Right ventricle myocardium inferior (tissue), 1 donor: ENCODE measurements at regions not wholly inside any gene's neighbourhood (a gene's known extent, or its start where the extent isn't known, plus 50 kb on each side); places are given as distances from the start of the nearest gene placed in this dataset.
A peak's percentile ranks its signal among the peaks of the same experiment; 100 is the strongest.
"Not testable (repeated sequence)": the region's sequence is repeated elsewhere in the genome, so short reads cannot be mapped to it uniquely, and the experiment has no call there.

ENCODE experiments used
- ATAC-seq: fragments of 200-7000 bp; cut with Tn5 transposase; one replicate; pipeline ENCODE4 v1.9.1; 2020; ENCODE audit warnings: mild to moderate bottlenecking, moderate library complexity
- DNase-seq: peaks from one replicate; pipeline ENCODE4 v3.0.0; 2021; ENCODE audit errors: missing footprints
- intact Hi-C: fragments of 100-400 bp; cut with DNase I; formaldehyde crosslinking; loops from one replicate; pipeline ENCODE4 v1.11.0; 2022
- donor health status: DM: no; HTN: yes; CAD: no; lungs with severe emphysema.

DNA sequence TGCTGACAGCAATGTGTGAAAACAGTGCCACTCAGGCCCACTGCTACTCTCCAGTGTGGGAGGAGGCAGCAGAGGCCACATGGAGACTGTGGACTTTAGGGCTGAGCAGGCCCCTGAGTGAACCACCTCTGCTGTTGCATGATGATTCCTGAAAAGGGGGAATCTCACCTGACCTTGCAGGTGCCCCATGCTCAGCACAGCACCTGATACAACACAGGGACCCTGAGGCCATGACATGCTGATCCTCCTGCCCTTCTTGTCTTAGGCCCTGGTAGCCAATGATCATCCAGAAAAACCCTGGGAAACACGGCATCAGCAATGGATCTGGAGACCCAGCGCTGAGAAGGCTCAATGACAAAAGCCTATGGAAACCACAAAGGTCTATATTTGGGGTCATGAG lies 446.8 kb upstream of the MYT1L start:
- no peak for ATAC-seq
- DNase-seq, result no peak
- intact Hi-C loops, result loop anchor here (10.0 kb wide), 1 partner anchor 263 kb away; no protein-coding TSS in a partner anchor

DNA sequence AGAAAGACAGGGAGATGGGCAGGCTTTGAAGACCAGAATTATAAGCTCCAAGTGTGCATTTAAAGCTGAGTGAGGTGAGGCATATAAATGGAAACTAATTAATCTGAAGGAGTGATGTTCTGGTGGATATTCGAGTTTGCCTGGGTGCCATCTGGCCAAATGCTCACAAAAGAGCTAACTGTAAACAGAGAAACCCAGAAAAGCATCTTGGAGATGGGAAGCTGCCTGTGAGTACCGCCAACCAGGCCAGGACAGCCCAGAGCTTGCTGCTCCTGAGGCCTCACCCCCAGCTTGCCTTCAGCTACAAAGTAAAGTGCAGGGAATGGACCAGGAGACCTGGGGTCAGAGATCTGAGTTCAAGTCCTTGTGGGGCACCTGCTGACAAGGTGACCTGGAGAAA lies 446.1 kb upstream of the MYT1L start:
- ATAC-seq (no peak), DNase-seq (no peak)
- intact Hi-C loops, result loop anchor here (10.0 kb wide), 1 partner anchor 262 kb away; no protein-coding TSS in a partner anchor

DNA sequence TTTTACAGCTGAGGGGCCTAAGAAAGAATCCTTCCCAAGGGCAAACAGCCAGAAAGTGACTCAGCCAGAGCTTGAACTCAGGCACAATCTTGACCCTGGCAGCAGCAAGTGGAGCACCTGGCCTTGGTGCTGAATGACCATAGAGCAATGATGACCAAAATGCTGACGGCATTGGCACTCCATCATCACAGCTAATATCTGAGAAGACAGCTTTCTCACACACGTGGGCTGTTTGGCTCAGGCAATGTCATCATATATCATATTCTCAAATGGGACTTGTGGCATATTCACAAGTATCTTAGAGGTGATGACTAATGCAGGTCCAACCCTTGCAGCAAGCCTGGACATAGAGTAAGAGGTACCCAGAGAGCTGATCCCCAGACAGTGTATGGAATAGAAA lies 443.9 kb upstream of the MYT1L start:
- DNase-seq (no peak), ATAC-seq (no peak)
- intact Hi-C loops, result loop anchor here (10.0 kb wide), 1 partner anchor 260 kb away; no protein-coding TSS in a partner anchor

DNA sequence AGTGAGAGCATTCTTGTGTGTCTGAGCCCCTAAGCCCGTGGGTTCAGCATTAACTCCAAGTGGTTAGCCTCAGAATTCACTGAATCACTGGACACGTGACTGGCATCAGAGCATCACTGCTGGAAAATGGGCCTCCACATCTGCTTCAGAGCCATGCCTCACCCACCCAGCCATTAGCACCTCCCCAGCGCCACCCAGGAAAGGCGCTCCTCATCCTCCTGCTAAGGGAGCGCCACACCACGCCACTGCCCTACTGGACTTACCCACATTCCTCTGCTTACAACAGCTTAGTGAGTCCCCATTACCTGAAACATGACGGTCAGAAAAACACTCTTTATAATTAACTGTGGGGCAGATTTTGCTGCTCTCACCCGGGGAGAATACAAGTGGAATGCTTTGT lies 442.6 kb upstream of the MYT1L start:
- ATAC-seq, result no peak
- DNase-seq, result no peak
- intact Hi-C loops, result loop anchor here (10.0 kb wide), 1 partner anchor 259 kb away; no protein-coding TSS in a partner anchor

DNA sequence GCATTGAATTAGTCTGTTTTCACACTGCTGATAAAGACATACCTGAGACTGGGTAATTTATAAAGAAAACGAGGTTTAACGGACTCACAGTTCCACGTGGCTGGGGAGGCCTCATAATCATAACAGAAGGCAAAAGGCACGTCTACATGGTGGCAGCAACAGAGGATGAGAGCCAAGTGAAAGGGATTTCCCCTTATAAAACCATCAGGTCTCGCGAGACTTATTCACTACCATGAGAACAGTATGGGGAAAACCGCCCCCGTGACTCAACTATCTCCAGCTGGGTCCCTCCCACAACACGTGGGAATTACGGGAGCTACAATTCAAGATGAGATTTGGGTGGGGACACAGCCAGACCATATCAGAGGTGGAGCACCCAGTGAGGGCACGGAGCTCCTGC lies 442.0 kb upstream of the MYT1L start:
- DNase-seq, ATAC-seq: not testable (repeated sequence)
- intact Hi-C loops, result loop anchor here (10.0 kb wide), 1 partner anchor 258 kb away; no protein-coding TSS in a partner anchor

DNA sequence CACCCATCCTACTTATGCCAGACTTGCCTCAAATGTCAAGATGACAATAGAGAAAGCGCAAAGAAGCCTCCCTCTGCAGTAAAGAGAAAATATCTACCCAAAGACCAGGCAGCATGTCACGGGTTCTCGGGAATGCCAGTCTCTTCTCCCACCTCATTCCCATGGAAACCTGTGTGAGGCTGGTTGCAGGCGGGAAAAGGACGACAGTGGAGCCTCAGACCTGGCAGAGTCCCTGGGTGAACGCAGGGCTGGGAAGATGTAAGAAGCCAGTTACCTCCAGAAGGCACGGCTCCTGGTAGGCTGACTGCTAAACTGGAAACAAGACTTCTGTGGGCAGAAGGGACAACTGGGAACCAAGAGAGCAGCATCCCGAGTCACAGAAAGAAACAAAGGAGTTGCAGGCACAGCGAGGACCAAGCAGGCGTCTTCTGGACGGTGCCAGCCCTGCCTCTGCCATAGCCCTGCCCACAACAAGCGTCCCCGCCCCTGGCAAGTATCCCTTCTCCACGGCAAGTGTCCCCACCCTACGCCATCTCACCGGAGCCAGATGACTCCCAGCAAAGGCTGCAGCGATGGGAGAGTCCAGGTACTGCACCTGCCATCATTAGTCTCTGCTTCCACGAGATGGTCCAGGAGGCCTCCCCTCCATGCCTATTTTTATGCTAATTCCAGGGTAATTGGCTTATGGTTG lies 440.8 kb upstream of the MYT1L start:
- no peak for ATAC-seq
- intact Hi-C loops, result loop anchor here (2.0 to 10.0 kb wide), 2 partner anchors 109 to 257 kb away; no protein-coding TSS in a partner anchor
- DNase-seq, result no peak

DNA sequence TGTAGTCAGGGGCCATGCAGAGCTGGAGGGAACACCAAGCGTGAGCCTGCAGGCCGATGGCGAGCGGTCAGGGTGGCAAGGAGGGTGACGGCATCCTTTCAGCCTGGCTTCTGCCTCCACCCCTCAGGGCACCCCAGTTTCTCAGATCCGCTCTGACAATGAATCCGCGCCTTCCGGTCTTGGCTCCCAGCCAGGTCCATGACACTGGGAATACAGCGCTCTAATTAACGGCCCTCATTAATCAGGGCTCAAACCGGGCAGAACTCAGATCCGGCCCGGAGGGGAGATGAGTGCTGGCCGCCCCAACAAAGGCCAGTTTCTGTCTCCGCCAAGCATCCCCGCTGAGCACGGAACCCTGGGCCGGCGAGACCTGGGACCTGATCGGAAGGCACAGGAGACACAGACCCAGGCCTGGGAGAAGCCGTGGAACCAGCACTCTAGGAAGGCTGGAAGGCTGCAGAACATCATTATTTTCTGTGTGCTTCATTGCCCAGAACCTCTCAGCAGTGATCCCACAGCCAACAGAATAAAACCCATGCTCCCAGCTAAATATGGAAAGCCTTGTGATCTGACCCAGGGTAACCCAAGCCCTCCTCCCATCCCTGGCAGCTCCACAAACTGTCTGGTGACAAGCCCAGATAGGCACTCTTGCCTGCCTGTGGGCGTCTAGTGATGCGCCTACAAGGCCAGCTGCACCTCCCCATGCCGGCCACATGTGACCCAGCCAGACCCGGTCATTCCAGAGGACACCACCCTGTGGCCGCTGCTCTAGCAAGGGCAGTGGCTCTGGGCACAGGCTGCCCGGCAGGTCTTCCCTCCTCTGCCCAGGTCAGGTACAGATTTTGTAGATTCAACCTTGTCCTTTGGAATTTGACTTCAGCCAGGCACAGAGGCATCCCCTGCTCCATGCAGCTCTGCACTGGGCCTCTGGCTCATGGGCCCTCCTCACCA lies 438.7 kb upstream of the MYT1L start:
- DNase-seq (peak; percentile 78), ATAC-seq (peak; percentile 97)
- intact Hi-C loops, result loop anchor here (2.0 to 10.0 kb wide), 3 partner anchors 77 to 255 kb away; no protein-coding TSS in a partner anchor

DNA sequence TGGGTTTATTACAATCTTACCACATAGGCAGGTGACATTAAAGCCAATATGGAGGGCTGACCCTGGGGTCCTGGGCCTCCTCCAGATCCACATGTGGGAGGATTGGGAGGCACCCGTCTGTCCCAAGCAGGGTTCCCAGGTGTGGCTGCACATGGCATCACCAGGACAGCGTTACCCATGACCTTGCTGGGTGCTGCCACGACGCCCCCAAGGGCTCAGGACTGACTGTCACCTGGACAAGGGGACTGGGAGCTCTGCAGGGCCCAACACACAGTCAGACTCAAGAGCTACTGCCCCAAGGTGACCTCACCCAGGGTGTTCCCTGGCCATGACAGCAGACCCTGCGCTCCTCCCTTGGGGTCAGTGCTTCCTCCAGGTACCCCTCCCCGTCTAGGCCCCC lies 437.4 kb upstream of the MYT1L start:
- no peak for ATAC-seq
- no peak for DNase-seq
- intact Hi-C loops, result loop anchor here (2.0 kb wide), 1 partner anchor 78 kb away; no protein-coding TSS in a partner anchor

DNA sequence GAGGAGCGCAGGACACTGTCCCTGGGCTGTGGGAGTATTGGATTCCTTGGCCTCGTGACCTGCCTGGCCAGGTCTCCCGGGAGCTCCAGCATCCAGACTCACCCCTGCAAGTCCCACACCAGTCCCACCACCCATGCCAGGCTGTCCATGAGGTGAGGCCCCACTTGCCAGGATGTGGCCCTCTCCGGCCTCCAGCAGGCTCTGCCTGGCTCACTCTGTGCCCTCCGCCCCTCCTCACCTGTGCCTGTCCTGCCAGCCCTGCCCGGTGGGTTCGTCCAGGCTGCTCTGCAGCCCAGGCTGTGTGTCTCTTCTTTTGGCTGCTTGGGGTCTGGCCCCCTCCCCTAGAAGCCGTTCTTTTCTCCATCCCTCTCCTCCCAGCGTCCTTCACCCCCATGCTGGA lies 436.8 kb upstream of the MYT1L start:
- DNase-seq (no peak), ATAC-seq (no peak)
- intact Hi-C loops, result loop anchor here (2.0 kb wide), 1 partner anchor 79 kb away; no protein-coding TSS in a partner anchor

DNA sequence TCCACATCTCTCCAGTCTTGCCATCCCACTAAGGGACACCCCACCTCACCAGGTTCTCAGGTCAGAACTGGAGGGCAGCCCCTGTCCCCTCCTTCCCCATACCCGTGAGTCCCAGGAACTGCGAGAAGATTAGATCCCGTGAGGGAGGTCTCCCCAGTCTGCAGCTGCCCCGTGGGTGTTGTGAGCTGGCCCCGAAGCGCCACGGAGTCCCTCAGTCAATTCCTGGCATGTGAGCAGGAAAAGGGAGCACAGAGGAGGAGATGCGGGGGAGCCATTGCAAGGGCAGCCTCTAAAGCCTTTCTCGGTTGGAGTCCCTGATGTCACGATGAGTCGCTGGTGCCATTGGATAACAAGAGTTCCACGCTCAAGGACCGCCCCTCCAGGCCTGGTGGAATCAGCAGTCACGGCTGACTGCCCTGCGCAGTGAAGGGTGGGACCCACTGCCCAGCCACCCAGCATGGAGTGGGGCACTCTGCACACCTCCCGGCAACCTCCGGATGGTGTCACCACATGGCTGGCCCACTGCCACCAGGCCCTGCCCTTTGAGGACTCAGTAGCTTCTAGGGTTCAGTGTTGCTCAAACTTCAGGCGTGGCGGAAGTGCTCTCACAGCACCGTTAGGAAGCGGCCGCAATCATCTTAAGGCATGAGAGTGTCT lies 434.9 kb upstream of the MYT1L start:
- intact Hi-C loops, result no loop called here
- DNase-seq (no peak), ATAC-seq (no peak)

DNA sequence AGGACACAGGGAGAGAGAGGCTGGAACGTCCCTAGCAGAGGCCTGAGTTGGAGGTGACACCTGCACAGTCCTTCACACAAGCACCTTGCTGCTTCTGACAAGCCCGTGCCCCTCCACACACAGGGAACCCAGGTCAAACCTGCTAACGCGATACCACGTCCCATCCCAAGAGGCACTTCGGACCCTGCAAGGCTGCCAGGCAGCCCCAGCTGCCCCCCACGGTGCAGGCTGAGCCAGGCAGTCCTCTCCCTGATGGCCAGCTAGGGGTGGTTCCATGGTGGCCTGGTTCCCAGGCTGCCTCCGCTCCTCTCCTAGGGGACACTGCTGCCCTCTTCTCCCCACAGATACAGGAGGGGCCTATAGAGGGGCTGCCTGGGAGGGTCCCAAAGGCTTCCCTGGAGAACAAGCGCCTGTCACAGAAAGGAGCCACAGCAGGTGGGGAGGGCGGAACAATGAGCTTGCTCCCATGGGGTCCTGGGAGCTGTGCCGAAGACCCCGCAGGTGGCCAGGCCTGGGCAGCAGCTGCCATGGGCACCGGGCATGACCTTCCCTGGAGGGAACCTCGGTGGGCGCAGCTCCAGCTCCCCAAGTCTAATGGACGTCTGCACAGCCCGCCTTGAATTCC lies 434.2 kb upstream of the MYT1L start:
- ATAC-seq (no peak), DNase-seq (no peak)
- intact Hi-C loops, result no loop called here

DNA sequence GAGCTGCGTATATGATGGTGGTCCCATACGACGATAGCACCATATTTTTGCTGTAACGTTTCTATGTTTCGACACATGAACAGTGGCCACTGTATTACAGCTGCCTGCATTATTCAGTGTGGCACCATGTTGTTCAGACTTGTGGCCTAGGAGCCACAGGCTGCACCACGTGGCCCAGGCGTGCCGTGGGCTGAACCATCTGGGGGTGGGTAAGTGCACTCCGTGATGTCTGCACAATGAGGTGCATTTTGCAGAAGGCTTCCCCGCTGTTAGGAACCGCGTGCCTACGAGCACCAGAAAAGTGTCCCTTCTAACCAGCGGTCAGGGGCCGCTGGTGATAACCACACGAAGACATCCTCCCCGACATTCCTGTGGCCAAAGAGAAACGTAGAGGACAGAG lies 433.7 kb upstream of the MYT1L start:
- DNase-seq (no peak), ATAC-seq (no peak)
- intact Hi-C loops, result no loop called here

DNA sequence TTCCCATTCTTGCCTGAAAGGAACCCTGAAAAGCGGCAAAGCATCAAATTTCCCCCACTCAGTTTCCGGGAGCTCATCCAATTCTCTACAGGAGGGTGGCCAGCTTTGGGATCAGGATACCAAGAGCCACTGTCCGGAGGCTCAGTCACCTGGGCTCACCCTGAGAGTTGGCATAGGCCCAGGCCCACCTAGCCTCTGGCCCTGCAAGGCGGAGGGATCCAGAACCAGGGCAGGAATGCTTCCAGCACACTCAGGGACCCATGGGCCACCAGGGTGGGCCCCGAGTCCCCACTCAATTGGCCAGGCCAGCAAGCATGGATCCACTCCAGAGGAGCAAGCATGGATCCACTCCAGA lies 432.9 kb upstream of the MYT1L start:
- DNase-seq, result no peak
- no peak for ATAC-seq
- intact Hi-C loops, result no loop called here

DNA sequence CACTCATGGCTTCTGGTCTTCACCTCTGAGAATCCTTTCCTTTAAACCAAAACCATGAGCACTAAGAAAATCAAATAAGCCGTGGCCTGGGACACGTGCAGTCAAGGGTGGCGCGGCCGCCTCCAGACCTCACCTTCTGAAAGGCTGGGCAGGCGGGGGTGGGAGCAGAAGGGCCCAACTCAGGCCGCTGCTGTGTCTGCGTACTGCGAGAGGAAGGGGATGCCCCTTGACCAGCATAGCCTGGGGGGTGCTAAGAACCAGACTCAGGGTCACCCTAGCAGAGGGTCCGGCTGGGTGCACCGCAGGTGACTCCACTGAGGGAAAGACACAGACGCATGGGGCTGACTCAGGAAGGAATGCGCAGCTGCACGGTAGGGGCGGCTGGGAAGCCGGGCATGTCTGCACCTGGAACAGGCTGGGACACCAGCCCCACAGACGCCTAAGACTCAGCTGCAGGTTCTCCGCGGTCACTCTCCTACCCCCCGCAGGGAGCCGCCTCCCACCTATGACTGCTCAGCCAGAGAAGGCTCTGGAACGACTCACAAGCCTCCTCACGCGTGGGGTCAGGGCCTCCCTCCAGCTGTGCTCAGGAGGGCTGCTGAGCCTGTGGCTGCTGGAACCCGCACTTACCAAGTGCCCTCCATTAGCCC lies 432.4 kb upstream of the MYT1L start:
- no peak for ATAC-seq
- no peak for DNase-seq
- intact Hi-C loops, result no loop called here

DNA sequence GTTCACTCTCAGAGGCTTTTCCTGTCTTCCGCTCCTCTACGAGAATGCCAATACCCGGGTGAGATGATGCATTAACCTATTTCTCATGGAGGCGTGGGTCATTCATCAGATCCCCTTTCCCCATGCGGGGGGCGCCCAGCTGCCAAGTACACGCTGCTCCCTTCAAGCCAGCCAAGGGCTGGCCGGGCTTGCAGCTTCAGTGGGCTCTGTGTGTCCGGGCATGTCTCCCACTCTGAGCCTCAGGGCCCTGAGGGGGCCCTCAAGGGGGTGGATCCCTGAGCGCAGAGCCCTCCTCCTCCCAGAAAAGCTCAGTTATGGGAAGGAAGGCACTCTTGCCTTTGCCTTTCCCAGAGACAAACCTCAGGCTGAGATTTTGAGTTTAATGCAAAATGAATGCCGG lies 431.8 kb upstream of the MYT1L start:
- no peak for ATAC-seq
- DNase-seq, result no peak
- intact Hi-C loops, result no loop called here

DNA sequence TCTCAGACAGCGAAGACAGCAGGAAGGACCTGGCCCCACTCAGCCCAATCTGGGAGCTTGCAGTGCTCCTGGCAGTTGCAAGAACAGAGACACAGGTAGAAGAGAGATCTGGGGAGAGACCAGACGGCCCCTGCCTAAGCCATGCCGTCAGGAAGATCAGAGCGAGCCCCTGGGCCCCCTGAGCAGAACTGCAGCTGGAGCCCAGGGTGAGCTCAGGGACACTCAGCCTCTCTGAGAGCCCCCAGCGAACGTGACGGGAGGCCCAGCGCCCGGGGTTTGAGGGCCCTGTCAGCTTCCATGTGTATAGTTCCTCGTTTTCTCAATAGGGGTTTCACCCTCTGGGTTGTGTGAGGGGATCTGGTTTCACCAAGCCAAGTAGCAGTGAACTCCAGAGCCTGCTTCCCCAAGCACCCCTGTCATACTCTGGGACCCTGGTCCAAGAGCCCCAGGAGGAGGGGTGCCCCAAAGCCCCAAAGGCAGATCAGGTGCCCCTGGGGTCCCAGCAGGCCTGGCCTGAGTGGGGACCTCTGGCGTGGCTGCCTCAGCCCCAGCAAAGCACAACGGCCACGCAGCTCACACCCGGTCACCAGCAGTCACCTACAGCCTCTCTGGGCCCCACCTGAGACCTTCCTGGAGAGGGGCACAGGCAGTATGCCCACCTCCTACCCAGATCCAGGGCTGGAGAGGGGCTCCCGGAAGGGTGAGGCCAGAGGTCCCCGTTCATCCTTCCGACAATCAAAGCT lies 431.3 kb upstream of the MYT1L start:
- DNase-seq (no peak), ATAC-seq (no peak)
- intact Hi-C loops, result no loop called here

DNA sequence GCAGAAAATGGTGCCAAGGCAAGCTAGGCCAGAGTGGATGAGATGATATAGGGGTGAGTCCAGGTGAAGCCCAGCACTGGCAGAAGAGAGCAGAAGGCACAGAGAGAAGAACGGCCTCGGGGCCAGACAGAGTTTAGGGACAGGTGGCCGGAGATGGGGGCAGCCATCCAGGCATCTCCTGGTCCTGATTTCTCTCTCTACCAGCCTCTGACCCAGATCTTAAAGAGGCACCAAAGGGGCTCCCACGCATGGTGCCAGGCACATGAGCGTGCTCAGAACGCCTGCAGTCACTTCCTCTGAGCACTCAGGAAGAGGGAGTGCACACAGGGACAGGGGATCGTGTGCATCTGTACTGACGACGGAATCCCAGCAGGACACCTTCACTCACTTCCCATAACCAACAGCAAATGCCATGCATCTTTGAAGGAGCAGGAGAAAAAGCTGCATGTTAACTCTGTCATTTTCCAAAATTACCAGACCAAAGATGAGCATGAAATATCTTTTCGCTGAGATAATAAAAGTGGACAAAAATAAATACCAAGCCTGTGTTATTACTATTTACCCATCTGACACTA lies 427.8 kb upstream of the MYT1L start:
- ATAC-seq (no peak), DNase-seq (no peak)
- intact Hi-C loops, result no loop called here
